ENCODE measurements at regions not wholly inside any gene's neighbourhood (a gene's known extent, or its start where the extent isn't known, plus 50 kb on each side); places are given as distances from the start of the nearest gene placed in this dataset.

DNA sequence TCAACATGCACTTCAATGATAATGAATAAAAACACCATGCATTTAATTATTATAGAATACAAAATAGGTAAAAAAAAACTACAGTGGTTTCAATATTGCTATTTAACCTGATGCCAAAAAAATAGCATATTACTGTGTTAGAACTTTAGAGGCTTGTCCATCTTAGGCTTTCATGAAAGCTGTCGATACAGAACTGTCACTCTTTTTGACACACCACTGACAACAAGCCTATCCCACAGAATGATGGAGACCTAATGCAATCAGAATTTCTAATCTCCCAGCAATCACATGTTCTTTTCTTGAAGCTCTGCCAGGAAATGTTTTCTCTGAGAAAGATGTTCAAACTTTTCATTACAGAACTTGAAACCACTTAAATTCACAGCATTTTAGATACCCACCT, 490.3 kb upstream of the EPHA6 start:
- TF ChIP-seq, protein P1, sequence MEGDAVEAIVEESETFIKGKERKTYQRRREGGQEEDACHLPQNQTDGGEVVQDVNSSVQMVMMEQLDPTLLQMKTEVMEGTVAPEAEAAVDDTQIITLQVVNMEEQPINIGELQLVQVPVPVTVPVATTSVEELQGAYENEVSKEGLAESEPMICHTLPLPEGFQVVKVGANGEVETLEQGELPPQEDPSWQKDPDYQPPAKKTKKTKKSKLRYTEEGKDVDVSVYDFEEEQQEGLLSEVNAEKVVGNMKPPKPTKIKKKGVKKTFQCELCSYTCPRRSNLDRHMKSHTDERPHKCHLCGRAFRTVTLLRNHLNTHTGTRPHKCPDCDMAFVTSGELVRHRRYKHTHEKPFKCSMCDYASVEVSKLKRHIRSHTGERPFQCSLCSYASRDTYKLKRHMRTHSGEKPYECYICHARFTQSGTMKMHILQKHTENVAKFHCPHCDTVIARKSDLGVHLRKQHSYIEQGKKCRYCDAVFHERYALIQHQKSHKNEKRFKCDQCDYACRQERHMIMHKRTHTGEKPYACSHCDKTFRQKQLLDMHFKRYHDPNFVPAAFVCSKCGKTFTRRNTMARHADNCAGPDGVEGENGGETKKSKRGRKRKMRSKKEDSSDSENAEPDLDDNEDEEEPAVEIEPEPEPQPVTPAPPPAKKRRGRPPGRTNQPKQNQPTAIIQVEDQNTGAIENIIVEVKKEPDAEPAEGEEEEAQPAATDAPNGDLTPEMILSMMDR (conservative IDR thresholded peaks at IDR 0.05; ENCODE audit: low read depth, low read length): no peak
- TF ChIP-seq EZH2 (IDR thresholded peaks at IDR 0.05; ENCODE audit: borderline replicate concordance, low read depth, low read length, poor library complexity, severe bottlenecking): no peak
